ENCODE measurements at regions not wholly inside any gene's neighbourhood (a gene's known extent, or its start where the extent isn't known, plus 50 kb on each side); places are given as distances from the start of the nearest gene placed in this dataset.

GRCh38 chr5:171600741-171601265 is 181.4 kb downstream of the FGF18 start:
- TF ChIP-seq CTCF (conservative IDR thresholded peaks at IDR 0.05; ENCODE audit: low read length) (no peak), EZH2phosphoT487 (IDR thresholded peaks at IDR 0.05; ENCODE audit: borderline replicate concordance, low read depth, low read length) (no peak)

Data from OCI-LY7 (cell line).